GM21786 (cell line): ENCODE measurements at regions not wholly inside any gene's neighbourhood (a gene's known extent, or its start where the extent isn't known, plus 50 kb on each side); places are given as distances from the start of the nearest gene placed in this dataset.
"Not testable (repeated sequence)": the region's sequence is repeated elsewhere in the genome, so short reads cannot be mapped to it uniquely, and the experiment has no call there.

Experiments
- ATAC-seq: cut with Tn5 transposase; IDR thresholded peaks from one replicate; pipeline ENCODE4 v1.9.1; 2021; ENCODE audit not compliant: unreplicated experiment

GRCh38 chr21:25254491-25255174 lies 352.6 kb downstream of the MRPL39 start:
- ATAC-seq, result no peak

DNA sequence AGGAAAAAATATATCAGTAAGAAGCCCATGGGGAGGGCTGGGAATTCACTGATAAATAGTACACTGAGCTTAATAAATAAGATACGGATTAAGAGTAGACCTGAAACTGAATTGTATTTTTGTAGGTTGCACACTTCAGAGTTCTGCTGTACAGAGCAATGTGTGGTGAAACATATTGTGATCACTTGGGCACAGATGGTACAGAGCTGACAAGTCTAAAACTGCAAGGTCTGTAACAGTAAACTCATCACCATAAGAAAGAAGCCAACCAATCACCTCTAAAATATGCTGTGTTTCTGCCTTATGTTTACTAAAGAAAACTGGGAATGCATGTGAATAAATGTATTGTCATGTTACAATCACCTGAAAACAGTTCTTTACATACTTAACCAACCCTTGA lies 360.7 kb downstream of the MRPL39 start:
- no peak for ATAC-seq

DNA sequence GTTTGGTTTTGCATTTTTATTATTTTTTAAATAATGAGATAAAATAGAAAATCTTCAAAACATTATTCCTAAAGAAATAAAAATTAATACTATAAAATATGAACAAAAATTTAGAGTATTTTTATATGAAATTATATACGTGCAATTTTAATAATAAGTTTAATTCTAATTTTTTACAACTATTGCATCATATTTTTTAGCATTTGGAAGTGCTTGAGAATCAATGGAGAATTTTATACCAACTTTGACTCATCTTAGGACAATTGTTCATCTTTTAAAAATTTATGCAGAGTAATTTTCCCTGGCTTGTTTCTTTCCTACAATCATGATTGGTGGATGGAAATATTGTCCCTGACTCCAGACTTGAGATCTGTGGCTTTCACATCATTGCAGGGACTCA lies 362.5 kb downstream of the MRPL39 start:
- ATAC-seq, result no peak

- ATAC-seq, result no peak
Observed at GRCh38 chr21:25243808-25244207, 363.5 kb downstream of the MRPL39 start.

GRCh38 chr21:25240974-25241373 lies 366.3 kb downstream of the MRPL39 start:
- ATAC-seq, result no peak

- peak; percentile 90 for ATAC-seq
Observed at GRCh38 chr21:25234857-25235801, 372.2 kb downstream of the MRPL39 start.

DNA sequence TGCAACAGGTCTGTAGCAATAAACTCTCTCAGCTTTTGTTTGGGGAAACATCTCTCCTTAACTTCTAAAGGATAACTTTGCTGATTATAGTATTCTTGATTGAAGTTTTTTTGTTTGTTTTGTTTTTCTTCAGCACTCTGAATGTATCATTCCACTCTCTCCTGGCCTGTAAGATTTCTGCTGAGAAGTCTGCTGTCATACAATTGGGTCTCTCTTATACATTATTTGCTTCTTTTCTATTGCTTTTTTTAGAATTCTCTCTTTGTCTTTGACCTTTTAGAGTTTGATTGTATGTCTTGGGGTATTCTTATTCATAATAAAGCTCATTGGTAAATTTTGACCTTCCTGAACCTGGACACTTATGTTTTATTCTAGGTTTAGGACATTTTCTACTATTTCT lies 386.3 kb downstream of the MRPL39 start:
- ATAC-seq, result no peak

GRCh38 chr21:25220169-25220568 lies 387.1 kb downstream of the MRPL39 start:
- ATAC-seq, result no peak

DNA sequence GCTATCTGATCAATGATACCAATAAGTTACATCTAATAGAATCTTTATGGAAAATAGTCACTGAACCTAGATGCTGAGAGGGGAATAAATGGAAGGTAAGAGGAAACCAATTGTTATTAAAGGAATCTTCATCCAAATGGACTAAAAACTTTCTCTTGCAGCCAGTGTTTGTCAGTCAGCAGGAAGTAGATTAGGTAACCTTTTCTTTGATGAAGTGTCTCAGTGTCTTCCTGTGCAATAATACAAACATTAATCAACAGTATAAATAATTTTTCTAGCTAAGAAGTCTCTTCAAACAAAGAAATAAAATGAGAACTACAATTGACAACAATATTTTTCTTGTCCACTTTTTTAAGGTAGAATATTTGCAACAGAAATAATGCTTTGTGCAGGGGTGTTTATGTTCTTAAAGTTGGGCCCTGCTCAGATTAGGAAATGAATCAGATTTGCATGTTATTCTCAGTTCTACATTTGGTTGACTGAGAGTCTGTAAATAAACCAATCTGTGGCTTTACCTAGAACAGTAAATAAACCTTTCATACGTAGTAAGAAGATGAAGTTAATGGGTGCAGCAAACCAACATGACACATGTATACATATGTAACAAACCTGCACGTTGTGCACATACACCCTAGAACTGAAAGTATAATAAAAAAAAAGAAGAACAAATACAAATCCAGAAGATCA lies 391.4 kb downstream of the MRPL39 start:
- peak; percentile 91 for ATAC-seq

DNA sequence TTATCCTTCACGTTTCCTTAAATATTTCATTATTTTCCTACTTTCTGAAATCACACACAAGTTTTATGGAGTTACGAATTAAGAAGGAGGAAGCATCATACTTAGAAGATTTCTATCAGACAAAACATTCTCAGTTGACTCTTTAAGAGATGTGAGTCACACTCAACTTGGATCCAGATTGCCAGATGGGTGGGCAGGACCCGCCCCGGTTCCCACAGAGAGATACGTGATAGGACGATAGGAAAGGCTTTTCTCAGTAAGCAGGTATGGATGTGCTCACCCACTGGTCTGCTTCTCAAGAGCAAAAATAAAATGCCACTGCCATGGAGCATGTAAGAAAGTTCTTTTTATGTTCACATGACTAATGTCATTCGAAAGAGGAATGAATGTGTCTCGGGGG lies 392.6 kb downstream of the MRPL39 start:
- no peak for ATAC-seq

DNA sequence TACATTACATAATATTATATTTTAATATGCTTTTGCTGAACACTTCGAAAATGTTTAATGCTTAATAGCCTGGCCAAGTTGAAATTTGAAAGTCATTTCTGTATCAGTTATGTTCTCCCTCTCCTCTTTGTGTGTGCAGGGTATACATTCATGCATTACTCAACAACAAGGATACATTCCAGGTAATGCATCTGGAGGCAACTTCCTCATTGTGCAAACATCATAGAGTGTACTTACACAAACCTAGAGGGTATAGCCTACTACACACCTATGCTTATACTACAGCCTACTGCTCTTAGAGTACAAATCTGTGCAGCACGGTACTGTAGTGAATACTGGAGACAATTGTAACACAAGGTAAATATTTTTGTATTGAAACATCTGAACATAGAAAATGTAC lies 407.3 kb downstream of the MRPL39 start:
- ATAC-seq, result no peak

DNA sequence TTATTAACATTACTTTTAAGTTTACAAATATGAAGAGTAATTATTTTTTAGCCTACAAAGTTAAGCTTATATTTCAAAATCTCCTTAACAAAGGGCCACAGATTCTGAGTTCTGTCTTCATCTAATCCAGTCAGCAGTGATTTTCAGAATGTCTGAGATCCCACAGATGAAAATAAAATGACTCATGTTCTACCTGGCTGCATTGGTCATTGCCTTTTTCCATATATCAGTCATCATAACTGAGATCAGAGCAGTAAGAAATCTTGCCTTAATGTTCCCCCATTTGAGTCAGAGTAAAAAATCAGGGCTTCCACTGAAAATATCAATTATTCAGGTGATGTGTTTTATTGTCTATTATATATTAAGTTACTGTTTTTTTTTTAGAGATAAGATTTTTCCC lies 416.1 kb downstream of the MRPL39 start:
- peak; percentile 53 for ATAC-seq

DNA sequence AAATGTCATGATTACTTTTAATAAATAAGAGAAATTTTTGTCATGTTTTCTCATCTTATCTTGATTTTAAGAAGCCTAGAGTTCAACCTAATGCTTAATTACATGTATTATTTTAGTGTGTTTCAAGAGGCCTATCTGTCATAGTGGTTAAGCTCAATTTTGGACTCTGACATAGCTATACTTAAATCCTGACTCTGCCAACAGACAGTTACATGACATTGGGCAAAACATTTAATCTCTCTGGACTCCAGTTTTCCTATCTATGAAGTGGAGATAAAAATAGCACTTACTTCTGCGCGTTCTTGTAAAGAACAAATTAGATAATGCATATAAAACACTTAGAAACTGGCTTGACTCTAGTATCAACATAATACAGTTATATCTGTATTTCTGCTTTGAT lies 417.8 kb downstream of the MRPL39 start:
- no peak for ATAC-seq

GRCh38 chr21:25188677-25189079 lies 418.6 kb downstream of the MRPL39 start:
- peak; percentile 67 for ATAC-seq

DNA sequence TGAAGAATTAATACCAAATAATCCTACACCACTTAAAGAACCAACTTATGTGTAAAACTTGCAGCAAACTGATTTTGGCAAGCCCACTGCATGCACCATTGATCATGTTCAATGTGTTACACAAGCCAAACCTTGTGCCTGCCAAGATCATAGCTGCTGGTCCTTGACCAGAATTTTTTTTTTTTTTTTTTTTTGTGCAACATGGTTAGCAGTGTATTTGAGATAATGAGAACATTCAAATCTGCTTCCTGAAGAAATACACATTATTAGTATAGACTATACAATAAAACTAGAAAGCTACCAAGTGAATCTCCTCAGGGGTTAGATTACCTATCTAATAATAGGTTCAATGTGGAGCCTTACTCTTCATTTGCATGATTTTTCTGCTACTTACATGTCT lies 421.0 kb downstream of the MRPL39 start:
- ATAC-seq, result no peak

DNA sequence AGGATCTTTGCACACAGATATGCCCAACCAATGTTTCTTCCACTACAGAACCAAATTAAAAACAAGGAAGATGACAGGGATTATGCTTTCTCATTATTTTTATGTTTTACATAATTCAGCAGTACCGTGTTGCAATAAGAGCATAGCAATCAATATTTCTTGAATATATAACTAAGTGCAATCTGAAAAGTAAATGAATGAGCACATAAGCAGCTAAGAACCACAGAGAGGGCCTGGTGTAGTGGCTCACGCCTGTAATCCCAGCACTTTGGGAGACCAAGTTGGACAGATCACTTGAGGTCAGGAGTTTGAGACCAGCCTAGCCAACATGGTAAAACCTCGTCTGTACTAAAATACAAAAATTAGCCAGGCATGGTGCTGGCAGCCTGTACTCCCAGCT lies 423.7 kb downstream of the MRPL39 start:
- no peak for ATAC-seq

- not testable (repeated sequence) for ATAC-seq
Observed at GRCh38 chr21:25181690-25182089, 425.6 kb downstream of the MRPL39 start.

GRCh38 chr21:25179116-25179515 lies 428.2 kb downstream of the MRPL39 start:
- ATAC-seq, result no peak

DNA sequence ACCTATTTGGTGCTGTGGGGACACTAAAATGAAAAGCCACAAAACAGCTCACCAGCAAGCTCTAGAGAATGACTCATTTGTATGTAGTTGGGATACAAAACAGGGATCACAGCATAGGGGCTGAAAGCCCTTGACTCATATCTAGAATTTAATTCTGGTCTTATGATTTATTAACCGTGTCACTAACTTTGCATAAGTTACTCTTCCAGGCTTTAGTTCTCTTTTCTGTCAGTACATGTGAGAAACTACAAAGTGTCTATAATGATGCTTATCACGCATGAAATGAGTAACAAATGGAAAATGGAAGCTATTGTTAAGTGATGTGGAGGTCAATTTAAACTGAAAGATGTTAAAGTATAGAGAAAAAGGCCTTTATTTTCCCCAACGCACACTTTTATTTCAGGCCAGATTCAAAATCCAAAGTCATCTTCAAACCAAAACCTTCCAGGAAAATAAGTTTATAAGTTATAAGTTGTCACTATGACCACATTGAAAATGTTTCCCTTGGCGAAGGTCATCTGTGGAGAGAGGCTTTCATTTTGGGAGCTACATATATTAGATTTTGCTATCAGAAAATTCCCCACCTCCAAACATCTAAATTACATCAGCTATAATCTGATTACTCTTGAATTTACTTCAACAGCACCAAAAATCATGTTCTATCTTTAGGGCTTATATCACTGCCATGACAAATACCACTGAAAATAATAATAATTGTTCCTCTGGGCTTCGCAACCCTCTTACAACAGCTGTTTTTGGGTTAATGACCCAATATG lies 430.5 kb downstream of the MRPL39 start:
- peak; percentile 91 for ATAC-seq

GRCh38 chr21:25175938-25176337 lies 431.3 kb downstream of the MRPL39 start:
- ATAC-seq, result peak; percentile 56

GRCh38 chr21:25171438-25171837 lies 435.8 kb downstream of the MRPL39 start:
- no peak for ATAC-seq
